HG03025 (cell line): ENCODE measurements at regions not wholly inside any gene's neighbourhood (a gene's known extent, or its start where the extent isn't known, plus 50 kb on each side); places are given as distances from the start of the nearest gene placed in this dataset.

Experiments
- ATAC-seq: cut with Tn5 transposase; IDR thresholded peaks from one replicate; pipeline ENCODE4 v1.9.1; 2021; ENCODE audit warnings: mild to moderate bottlenecking, moderate library complexity; ENCODE audit not compliant: unreplicated experiment, low FRiP score

DNA sequence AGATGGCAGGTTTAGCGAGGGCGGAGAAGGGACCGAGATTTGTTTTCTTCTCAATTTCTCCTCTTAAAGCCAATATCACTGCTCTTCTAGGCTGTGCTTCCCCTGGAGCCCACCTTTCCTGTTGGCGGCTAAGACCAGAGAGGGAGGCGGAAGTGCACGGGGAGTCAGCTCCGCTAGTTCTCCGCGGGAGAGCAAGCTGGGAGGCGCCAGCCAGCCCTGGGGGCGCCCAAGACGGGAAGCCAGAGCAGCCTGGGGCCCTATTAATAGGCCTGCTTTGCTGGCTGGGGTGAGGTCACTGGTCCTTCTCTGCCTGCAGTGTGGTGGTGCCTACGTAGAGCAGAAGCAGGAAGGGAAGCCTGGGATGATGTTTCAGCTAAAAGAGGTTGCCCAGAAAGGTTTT, 61.6 kb downstream of the LSM5 start:
- ATAC-seq: no peak

DNA sequence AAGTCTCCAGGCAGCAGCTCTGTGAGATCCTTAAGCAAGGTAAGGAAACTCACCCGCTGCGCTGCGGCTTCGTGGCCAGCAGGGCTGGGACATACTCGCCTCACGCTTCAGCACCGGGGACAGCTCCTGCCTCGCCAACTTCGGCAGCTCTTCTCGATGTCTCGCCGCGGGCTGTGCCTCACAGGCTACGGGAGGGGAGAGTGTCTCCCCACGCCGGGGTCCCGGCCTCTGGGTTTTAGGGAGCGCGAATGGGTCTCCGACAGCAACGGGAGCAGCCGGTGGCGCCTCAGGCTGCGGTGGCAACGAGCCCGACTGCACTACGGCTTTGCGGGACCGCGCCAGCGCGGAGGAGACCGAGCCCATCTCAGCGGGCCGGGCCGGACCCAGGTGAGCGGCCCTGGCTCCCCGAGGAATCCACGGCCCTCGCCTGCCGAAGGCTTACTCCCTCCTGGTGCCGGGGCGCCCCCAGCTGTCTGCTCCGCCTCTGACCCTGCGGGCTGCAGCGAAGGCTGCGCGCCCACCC, 62.4 kb downstream of the LSM5 start:
- no peak for ATAC-seq

DNA sequence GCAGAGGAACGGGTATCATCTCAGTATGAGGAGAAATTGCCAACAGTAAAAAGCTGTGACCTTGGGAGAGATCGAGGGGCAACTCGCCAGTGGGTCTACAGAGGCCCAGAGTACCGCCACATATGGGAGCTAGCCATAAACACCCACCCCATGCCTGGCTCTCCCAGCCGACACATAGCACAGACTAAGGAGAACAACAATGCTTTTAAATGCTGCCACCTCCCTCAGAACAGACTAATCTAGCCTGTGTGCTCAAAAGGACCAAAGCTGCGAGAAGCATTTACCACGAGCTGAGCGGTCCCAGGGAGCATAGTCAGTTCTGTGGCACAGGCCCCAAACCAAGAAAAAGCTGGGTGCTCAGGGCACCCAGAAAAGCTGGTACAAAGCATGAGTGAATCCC, 73.3 kb downstream of the LSM5 start:
- no peak for ATAC-seq

DNA sequence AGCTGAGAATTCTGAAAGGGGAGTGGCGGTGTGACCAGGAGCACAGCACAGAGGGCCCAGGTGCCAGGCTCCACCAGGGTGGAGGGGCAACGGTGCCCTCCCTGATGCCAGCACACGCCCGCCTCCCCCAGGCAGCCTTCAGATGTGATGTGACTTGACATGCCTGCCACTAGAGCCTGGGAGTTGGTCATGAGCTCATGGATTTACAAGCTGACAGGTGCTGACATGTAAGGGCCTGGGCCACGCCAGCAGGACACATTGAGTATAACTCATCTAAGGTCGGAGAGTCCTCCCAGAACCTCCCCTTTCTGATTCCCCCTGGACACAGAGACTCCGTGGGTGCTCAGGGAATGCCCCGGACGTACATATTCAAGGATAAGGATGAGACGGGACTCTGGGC, 74.2 kb downstream of the LSM5 start:
- ATAC-seq: no peak

DNA sequence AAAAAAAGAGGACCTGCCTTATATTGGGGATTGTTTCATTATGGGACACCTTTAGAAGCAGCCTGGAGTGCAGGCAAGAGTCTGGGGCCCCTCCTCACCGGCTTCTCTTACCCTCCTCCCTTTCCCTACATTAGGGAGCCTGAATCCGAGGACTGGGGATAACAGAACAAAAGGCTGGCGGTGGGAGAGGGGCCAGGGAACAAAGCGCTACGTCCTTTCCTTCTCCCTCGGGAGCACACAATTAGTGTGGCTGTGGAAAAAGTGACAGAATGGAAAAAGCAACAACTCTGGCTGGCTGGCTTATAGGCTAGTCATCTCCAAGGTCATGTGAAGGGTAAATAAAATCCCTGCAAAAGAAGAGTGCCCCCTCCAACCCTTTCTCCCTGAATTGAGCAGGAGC, 74.7 kb downstream of the LSM5 start:
- ATAC-seq: no peak

DNA sequence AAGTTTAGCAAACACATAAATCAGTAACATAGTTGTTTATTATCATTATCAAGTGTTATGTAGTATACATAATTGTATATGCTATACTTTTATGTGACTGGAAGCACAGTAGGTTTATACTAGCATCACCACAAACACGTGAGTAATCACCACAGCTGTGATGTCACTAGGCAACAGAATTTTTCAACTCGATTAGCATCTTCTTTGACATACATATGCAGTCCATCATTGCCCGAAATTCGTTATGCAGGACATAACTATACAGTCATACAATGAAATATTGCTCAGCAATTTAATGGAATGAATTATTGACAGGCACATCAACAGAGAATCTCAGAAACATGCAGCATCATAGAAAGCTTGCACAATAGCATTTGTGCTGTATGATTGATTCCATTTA, 77.7 kb downstream of the LSM5 start:
- ATAC-seq: no peak

DNA sequence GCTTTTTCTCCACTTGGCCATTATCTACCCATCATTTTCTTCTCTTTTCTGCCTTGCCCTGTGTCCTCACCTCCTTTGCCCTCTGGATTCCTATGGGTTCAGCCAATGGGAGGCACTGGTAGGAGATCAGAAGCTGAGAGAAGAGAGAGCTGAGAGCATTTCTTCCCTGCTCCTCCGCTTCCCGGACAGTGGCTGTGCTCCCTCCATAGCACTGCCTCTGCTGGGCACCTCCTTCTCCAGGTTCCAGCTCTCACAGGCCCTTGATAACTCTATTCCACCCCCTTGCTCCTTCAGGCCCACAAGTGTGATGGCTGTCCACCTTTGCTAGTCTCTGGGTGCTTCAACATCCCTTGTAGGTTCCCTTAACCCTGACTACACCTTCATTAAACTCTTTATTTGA, 79.6 kb downstream of the LSM5 start:
- no peak for ATAC-seq

DNA sequence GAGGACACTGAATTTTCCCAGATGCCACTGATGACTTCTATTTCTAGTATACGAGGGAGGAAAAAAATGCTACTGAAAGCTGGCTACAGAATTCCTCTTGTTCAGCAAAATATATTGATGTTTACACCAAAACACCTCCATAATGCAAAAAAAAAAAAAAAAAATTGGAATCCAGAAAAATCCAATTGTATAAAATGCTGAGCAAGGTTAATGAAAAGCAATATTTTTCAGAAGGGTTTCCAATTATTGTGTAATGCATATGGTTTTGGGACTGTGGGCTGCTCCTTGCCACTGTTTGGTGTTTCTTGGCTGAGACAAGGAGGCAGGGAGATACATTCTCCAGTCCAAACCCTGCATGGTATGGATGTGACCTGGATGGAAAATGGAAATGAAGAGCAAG, 83.8 kb downstream of the LSM5 start:
- ATAC-seq: no peak

DNA sequence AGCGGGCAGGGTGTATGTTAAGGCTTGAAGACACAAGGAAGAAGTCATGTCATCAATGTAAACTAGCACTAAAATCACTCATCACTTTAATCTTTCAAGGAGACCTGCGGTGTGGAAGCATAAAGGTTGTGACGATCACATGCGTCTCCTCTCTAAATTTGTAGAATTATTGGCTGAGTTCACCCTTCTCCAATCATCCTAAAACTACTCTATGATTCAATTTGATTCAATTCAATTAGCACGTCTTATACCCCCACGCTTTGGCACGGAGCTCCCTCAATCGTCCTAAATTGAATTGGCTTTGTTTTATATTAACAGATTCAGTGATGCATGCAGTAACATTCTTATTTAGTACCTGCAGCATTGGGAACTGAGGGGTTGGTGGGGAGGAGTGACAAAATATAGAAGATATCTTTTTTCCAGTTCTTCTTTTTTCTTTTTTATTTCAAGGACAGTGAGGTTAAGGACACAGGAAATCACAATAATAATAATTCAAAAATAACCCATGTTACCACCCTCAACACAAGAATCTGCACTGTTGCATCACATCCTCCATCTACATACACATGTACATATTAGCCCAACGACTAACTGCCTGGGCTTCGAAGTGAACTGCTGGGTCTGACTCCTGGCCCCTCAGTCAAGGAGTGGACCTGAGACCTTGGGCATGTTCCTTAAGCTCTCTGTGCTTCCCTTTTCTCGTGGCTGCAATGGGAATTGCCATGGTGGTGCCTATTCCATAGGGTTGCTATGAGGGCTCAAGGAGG, 86.5 kb downstream of the LSM5 start:
- ATAC-seq: no peak

DNA sequence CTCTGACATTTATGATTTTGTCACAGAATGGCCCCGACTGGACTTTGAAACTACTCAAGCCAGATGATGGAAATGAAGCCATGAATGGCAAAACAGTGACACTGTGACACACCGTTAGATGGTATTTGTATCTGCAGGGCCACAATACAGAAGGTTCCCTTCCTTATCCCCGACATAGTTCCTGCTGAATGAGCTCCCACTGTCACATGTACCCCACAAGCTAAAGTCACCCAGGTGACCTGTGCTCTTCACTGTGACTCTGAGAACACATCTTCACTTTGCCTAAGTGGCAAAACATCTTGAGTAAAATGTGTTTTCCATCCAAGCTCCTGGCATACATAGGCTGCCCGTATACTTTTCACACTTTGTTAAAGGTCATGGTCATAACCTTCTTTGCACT, 89.5 kb downstream of the LSM5 start:
- no peak for ATAC-seq

DNA sequence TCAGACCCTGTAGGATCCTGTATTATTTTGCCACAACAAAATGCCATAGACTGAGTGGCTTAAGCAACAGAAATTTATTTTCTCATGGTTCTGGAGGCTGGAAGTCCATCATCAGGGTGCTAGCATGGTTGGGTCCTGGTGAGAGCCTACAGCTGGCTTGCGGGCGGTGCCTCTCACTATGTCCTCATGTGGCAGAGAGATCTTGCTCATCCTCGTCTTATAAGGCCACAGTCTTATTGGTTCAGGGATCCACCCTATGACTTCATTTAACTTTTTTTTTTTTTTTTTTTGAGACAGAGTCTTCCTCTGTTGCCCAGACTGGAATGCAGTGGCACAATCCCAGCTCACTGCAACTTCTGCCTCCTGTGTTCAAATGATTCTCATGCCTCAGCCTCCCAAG, 90.9 kb downstream of the LSM5 start:
- no peak for ATAC-seq

DNA sequence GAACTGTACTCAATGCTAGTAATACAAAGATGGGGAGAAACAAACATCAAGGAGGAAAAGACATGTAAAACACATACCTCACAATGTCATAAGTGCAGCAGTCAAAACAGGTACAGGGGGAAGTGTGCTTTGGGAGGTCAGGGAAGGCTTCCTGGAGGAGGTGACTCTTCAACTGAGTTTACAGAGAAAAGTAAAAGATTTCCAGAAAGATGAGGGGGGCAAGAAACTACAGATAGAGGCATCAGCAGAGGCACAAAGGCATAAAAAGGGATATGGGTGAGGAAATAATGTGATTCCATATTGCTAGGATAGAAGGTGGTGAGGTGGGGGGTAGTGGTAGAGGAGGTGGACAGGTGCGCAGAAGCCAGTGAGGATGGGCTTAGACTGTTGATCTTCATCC, 95.0 kb downstream of the LSM5 start:
- ATAC-seq: no peak

DNA sequence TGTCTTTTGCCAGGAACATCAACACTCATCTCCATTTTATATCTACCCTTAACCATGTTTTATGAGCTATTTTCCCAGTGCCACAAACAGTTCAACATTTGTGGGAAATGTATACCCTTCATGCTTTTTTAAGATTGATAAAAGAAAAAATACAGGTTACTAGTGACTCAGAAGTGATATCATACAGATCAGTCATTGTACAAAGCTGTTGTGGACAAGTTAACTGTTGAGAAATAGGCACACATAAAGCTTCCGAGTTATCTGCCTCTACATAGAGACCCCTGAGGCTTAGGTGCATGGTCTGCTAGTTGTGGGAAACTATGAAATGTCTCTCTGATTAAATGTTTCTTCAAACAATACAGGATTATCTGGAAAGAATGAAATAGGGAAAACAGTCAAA, 96.3 kb downstream of the LSM5 start:
- no peak for ATAC-seq

DNA sequence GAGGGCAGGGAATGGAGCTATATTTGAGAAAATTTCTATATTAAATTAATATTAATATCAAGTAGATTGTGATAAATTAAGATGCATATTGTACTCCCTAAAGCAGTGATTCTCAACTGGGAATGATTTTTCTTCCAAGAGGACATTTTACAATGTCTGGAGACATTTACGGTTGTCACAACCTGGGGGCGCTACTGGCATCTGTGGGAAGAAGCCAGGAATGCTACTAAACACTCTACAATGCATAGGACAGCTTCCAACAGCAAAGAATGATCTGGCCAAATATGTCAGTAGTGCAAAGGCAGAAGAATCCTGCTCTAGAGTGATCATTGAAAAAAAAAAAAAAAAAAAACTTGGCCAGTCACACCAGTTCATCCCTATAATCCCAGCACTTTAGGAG, 100.0 kb downstream of the LSM5 start:
- no peak for ATAC-seq

DNA sequence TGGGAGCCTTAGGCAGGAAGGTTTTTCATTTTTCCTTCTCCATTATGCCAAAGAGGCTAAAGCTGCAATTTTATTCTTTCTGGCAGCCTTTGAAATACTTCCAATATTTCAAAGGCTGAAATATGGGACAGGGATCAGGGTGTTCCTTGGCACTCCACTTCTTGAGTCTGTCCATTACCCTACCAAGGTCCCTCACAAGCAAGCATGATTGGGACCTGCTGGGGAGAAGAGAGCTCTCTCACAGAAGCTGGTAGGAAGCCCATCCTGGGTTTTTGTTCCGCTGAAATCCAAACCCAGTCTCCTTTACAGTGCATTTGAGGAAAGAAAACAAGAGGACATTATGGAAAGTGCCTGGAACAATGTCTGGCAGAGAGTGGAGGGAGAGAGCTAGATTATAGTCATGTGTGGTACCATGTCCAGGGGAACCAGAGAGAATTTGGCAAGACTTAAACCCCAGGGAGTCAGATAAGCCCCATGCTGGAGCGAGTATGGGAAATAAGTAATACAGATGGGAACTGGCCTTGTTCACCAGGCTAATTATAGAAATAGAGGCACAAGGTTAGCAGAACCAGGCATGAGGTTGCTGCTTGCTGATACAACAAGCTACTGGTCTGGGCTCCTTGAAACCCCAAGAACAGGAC, 104.7 kb downstream of the LSM5 start:
- ATAC-seq: no peak

DNA sequence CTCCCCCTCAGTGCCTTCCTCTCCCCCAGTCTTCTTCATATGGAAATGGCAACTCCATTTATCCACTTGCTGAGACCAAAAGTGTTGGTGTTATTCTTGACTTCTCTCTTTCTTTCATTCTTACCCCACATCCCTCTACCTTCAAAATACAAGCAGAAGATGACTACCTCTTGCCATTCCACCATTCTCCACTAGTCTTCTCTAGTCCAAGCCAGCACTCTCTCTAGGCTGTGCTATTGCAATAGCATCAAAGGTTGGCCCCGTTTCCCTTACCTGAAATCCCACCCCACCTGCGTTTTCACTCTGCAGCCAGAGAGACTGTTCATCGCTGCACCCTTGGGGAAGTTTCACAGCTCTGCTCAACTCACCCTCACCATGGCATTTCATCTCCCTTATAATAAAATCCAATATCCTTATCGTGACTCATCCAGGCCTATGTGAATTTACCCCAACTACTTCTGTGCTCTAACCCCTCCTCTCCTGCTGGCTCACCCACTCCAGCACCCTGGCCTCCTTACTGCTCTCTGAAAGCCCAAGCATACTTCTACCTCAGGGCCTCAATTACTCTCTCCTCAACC, 109.1 kb downstream of the LSM5 start:
- no peak for ATAC-seq

DNA sequence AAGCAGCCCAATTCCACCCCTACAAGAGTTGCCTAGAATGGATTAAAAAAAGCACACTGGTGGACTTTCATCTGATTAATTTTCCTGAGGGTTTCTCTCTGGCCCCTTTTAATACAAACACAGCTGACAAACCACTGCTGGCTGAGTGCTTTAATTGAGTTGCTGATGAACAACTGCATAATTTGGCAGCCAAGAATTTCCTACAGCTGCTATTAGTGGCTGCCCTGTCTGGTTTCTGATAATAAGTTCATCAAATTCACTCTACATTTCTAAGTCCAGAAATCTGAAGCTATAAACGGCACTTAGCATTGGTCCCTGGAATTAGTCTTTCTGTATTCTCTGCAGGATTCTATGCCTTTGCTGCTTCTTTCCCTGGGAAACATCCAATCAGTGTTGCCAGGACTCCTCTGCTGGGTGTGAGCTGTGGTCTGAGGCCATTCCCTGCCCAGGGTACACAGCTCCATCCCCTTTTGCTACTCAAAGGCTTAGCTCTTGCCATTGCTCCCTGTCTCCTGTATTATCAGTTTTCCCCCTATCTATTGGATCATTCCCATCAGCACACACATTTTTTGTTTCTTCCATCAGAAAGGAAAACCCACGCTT, 110.6 kb downstream of the LSM5 start:
- no peak for ATAC-seq

DNA sequence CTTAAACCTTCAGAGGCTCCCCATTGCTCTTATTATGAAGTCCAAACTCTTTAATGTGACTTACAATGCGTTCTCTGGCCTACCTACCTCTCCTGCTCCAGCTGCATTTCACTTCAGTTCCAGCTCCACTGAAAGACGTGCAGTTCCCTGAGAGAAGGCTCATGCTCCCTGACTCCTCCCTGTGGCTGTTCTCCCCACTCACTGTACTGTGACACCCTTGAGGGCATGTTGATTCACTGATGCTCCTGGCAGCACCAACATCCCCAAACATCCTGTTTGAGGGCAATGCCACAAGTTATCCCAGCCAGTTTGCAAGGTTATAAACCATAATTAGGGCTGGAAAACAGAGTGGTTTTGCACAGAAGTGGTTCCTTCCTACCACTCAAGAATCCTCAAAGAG, 111.2 kb downstream of the LSM5 start:
- ATAC-seq: no peak

DNA sequence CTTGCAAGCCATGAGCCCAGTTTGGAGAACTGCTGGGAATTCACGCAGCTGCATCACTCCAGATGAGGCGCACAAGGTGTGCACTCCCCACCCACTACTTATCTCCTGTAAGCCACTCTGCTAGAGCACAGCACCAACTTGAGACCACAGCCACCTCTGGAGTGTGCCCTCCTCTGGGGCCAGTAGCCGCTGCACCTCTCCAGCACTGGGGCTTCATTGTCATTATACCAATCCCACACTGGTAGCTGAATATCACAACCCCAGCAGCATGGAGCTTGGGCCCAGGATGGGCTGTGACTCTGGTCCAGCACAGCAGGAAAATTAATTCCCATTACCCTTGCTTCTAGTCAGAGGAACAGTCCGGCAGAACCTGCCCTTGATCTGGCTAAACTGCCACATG, 125.6 kb downstream of the LSM5 start:
- ATAC-seq: no peak

DNA sequence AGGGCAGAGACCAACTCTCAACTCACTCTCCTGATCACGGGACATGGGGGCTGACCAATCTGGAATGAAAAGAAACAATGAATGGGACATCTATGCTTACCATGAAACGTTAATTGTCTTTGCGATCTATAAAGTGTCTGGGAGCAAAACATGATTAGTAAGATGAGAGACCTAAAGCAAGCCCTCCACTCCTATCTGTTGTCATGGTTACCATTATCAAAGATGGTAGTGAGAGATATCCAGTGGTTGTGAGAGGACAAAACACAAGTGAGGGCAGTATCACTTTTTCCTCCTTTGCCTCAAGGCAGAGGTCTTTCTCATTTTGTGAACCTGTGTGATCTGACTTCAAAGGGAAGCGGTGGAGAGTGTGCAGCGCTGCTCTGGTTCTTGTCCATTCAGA, 130.1 kb downstream of the LSM5 start:
- no peak for ATAC-seq

DNA sequence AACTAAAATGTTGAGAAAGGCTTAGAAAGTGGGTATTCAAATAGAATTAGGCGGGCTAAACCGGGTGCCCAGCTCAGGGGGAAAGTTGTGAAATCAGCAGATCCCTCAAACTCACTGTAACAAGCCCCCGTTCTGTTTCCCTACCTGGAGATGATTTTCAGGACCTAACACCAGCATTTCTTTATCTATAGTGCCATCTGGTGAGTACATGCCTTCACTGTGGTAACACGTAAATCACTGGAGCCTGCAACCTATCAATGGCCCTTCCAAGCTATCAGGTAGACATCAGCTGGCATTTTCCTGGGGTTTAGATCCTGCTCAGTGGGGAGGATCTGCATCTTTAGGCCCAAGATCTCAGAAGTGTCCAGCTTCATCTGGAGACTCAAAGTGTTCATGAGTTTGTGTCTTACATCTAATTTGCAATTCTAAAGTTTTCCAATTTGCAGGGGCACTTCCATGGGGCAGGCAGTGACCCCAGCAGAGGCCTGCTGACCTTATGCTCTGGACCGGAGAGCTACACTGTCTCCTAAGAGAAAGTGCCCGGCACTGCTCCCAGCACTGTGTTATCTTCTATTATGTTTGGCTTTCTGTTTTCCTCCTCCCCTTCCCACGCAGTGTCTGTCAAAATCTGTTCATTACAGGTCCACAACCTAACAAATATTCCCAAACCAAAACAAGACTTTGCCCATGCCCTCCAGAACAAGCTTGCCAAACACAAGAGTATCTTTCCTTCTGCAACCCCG, 132.5 kb downstream of the LSM5 start:
- no peak for ATAC-seq
